ENCODE measurements at regions not wholly inside any gene's neighbourhood (a gene's known extent, or its start where the extent isn't known, plus 50 kb on each side); places are given as distances from the start of the nearest gene placed in this dataset.

DNA sequence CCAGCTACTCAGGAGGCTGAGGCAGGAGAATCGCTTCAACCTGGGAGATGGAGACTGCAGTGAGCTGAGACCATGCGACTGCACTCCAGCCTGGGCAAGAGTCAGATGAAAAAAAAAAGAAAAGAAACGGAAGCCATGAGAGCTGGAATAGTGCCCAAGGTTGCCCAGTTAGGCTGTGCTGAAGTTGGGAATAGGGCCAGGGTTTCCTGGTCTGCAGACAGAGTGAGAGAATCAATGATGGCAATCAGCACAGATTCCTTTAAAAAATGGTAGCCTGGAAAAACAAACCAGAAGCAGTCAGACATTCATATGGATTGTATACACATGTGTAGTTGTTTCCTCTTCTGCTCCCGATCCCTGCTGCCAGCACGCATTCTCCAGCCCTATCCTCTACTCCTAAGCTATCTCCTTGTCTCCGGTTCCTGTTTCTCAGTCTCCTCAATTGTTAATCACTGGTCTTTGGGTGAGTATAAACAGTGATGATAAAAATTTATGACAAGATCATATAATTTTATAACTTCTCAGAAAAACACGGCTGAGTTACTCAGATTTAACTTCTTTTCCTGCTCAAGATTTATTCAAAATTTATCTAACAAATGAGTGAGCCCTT, 316.2 kb upstream of the UMPS start:
- TF ChIP-seq, protein P1, sequence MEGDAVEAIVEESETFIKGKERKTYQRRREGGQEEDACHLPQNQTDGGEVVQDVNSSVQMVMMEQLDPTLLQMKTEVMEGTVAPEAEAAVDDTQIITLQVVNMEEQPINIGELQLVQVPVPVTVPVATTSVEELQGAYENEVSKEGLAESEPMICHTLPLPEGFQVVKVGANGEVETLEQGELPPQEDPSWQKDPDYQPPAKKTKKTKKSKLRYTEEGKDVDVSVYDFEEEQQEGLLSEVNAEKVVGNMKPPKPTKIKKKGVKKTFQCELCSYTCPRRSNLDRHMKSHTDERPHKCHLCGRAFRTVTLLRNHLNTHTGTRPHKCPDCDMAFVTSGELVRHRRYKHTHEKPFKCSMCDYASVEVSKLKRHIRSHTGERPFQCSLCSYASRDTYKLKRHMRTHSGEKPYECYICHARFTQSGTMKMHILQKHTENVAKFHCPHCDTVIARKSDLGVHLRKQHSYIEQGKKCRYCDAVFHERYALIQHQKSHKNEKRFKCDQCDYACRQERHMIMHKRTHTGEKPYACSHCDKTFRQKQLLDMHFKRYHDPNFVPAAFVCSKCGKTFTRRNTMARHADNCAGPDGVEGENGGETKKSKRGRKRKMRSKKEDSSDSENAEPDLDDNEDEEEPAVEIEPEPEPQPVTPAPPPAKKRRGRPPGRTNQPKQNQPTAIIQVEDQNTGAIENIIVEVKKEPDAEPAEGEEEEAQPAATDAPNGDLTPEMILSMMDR (IDR thresholded peaks at IDR 0.05; ENCODE audit: low read depth, low read length, poor library complexity, severe bottlenecking) = no peak
- no peak for TF ChIP-seq EZH2phosphoT487 (IDR thresholded peaks at IDR 0.05; ENCODE audit: borderline replicate concordance, low read length)

Data from DOHH2 (cell line).